ENCODE measurements at regions not wholly inside any gene's neighbourhood (a gene's known extent, or its start where the extent isn't known, plus 50 kb on each side); places are given as distances from the start of the nearest gene placed in this dataset.

DNA sequence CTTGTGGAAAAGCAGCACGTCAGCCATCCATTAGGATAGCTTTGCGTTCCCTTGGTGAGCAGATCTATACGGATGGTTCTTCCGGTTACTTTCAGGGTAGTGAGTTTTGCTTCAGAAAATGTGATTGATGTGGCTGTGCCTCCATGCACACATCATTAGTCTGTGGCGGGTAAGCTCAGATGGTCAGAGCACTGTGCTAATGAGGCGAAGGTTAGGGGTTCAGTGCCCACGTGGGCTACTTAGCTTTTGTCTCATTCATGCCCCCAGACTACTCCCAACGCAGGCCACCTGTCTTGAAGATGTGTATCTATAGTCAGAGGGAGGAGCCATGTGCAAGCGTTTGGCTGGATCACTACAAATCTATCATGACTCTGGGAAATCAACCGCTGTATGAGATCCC, 322.8 kb upstream of the POU3F3 start:
- TF ChIP-seq, protein P1, sequence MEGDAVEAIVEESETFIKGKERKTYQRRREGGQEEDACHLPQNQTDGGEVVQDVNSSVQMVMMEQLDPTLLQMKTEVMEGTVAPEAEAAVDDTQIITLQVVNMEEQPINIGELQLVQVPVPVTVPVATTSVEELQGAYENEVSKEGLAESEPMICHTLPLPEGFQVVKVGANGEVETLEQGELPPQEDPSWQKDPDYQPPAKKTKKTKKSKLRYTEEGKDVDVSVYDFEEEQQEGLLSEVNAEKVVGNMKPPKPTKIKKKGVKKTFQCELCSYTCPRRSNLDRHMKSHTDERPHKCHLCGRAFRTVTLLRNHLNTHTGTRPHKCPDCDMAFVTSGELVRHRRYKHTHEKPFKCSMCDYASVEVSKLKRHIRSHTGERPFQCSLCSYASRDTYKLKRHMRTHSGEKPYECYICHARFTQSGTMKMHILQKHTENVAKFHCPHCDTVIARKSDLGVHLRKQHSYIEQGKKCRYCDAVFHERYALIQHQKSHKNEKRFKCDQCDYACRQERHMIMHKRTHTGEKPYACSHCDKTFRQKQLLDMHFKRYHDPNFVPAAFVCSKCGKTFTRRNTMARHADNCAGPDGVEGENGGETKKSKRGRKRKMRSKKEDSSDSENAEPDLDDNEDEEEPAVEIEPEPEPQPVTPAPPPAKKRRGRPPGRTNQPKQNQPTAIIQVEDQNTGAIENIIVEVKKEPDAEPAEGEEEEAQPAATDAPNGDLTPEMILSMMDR (IDR thresholded peaks at IDR 0.05; ENCODE audit: extremely low read depth, low read depth, low read length): no peak
- Histone ChIP-seq H4K20me1 (ENCODE audit: insufficient read depth, low read length) (no peaks in the 10 kb centered on the region), H3K4me2 (ENCODE audit: insufficient read depth, low read length) (no peak overlapping the region), H3K4me3 (ENCODE audit: insufficient read depth, low read length) (no peak overlapping the region), H3K4me1 (ENCODE audit: insufficient read depth, low read length) (no peaks in the 10 kb centered on the region), H3K79me2 (ENCODE audit: insufficient read depth, low read length) (no peaks in the 10 kb centered on the region), H3K27me3 (ENCODE audit: insufficient read depth, low read length) (no peaks in the 10 kb centered on the region), H2AFZ (ENCODE audit: low read length) (no peak overlapping the region), H3K9me3 (ENCODE audit: low read depth, low read length) (peaks cover 2% of the 10 kb centered on the region), H3K27ac (ENCODE audit: low read depth, low read length) (no peak overlapping the region), H3K36me3 (ENCODE audit: insufficient read depth, low read length) (no peaks in the 10 kb centered on the region)
- no peak for DNase-seq (ENCODE audit: insufficient read length, low spot score, missing footprints)

DNA sequence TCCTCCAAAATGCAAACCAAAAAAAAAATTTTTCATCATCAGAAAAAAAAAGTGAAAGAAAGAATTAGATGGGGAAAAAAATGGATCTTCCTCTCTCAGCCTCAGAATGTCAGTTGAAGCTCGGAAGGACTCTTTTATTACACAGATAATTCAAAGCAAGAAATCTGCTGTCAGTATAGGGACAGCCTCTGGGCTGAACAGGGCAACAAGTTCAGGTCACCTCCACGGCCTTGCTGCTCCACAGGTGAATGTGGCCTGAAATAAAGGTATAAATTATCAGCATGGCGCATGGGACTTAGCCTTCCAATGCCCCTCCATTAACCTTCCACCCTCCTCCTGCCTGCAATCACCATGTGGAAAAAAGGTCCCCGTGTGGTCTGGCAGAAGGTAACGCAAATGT, 316.8 kb upstream of the POU3F3 start:
- H3K36me3 ChIP-seq (ENCODE audit: insufficient read depth, low read length): no peaks in the 10 kb centered on the region
- H3K27me3 ChIP-seq (ENCODE audit: insufficient read depth, low read length): no peaks in the 10 kb centered on the region
- H3K4me3 ChIP-seq (ENCODE audit: insufficient read depth, low read length): no peak overlapping the region
- peaks cover 2% of the 10 kb centered on the region for H3K9me3 ChIP-seq (ENCODE audit: low read depth, low read length)
- TF ChIP-seq, protein P1 (IDR thresholded peaks at IDR 0.05; ENCODE audit: extremely low read depth, low read depth, low read length): no peak
- no peaks in the 10 kb centered on the region for H3K79me2 ChIP-seq (ENCODE audit: insufficient read depth, low read length)
- no peak for DNase-seq (ENCODE audit: insufficient read length, low spot score, missing footprints)
- H4K20me1 ChIP-seq (ENCODE audit: insufficient read depth, low read length): no peaks in the 10 kb centered on the region
- H3K4me1 ChIP-seq (ENCODE audit: insufficient read depth, low read length): no peaks in the 10 kb centered on the region
- H2AFZ ChIP-seq (ENCODE audit: low read length): no peak overlapping the region
- H3K4me2 ChIP-seq (ENCODE audit: insufficient read depth, low read length): no peak overlapping the region
- H3K27ac ChIP-seq (ENCODE audit: low read depth, low read length): no peak overlapping the region

DNA sequence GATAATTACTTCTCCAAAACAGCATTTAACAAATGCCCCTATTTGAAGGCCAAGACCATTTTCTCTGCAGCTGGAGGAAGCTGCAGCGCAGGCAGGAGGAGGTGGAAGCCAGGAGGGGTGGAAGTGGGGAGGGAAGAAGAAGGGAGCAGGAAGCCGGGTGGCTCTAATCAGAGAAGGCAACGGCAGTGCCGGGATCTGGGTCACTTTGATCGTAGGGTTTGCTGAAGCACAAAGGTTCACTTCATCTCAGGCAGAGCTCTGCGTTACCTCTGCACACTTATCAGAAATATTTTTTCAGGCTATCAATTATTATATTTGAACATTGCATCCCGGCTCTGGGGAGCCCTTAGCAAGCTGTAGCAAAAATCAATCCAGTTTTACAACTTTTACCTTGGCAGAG, 315.8 kb upstream of the POU3F3 start:
- TF ChIP-seq, protein P1 (IDR thresholded peaks at IDR 0.05; ENCODE audit: extremely low read depth, low read depth, low read length): no peak
- Histone ChIP-seq H3K27ac (ENCODE audit: low read depth, low read length) (no peak overlapping the region), H3K36me3 (ENCODE audit: insufficient read depth, low read length) (no peaks in the 10 kb centered on the region), H3K4me1 (ENCODE audit: insufficient read depth, low read length) (no peaks in the 10 kb centered on the region), H3K27me3 (ENCODE audit: insufficient read depth, low read length) (no peaks in the 10 kb centered on the region), H4K20me1 (ENCODE audit: insufficient read depth, low read length) (no peaks in the 10 kb centered on the region), H3K4me3 (ENCODE audit: insufficient read depth, low read length) (no peak overlapping the region), H3K79me2 (ENCODE audit: insufficient read depth, low read length) (no peaks in the 10 kb centered on the region), H2AFZ (ENCODE audit: low read length) (no peak overlapping the region), H3K9me3 (ENCODE audit: low read depth, low read length) (peaks cover 2% of the 10 kb centered on the region), H3K4me2 (ENCODE audit: insufficient read depth, low read length) (no peak overlapping the region)
- DNase-seq (ENCODE audit: insufficient read length, low spot score, missing footprints): no peak

DNA sequence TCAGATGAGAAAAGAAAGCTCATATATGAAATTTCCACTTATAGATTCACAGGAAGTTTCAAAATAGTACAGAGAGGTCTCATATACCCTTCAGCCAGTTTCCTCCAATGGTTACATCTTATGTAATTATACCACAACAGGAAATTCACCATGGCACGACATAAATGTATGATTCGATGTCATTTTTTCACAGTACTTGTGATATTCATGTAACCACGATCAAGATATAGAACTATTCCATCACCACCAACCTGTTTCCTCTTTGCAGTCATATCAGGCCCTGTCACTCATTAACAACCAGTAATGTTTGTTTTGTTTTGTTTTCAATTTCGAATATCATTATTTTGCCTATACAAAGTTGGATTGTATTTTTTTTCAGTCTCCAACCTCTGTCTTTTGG, 314.3 kb upstream of the POU3F3 start:
- TF ChIP-seq, protein P1 (IDR thresholded peaks at IDR 0.05; ENCODE audit: extremely low read depth, low read depth, low read length): no peak
- no peaks in the 10 kb centered on the region for H3K36me3 ChIP-seq (ENCODE audit: insufficient read depth, low read length)
- H4K20me1 ChIP-seq (ENCODE audit: insufficient read depth, low read length): no peaks in the 10 kb centered on the region
- H3K4me2 ChIP-seq (ENCODE audit: insufficient read depth, low read length): no peak overlapping the region
- no peak overlapping the region for H3K27ac ChIP-seq (ENCODE audit: low read depth, low read length)
- H2AFZ ChIP-seq (ENCODE audit: low read length): no peak overlapping the region
- H3K79me2 ChIP-seq (ENCODE audit: insufficient read depth, low read length): no peaks in the 10 kb centered on the region
- H3K27me3 ChIP-seq (ENCODE audit: insufficient read depth, low read length): no peaks in the 10 kb centered on the region
- no peak for DNase-seq (ENCODE audit: insufficient read length, low spot score, missing footprints)
- H3K9me3 ChIP-seq (ENCODE audit: low read depth, low read length): no peaks in the 10 kb centered on the region
- H3K4me3 ChIP-seq (ENCODE audit: insufficient read depth, low read length): no peak overlapping the region
- no peaks in the 10 kb centered on the region for H3K4me1 ChIP-seq (ENCODE audit: insufficient read depth, low read length)
